ENCODE measurements at regions not wholly inside any gene's neighbourhood (a gene's known extent, or its start where the extent isn't known, plus 50 kb on each side); places are given as distances from the start of the nearest gene placed in this dataset.

DNA sequence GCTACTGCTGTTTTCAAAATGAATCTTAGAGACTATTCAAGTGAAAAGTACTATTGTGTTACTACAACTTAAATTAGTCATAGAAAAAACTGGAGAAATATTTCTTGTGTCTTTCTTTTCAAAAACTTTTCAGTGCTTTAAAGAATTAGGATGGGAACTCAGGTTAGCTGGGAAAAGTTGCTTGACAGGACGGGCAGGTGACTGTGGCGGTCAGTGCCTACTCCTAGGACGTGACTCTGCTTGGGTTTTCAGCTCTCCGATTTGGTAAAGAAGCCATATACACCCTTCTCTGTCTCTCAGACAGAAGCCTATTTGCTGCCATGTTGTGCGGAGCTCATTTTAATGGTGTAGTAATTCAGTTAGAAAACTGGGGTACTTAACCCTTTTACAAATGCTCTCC is 89.8 kb upstream of the CACNA2D3 start:
- H3K4me2 ChIP-seq (ENCODE audit: insufficient read depth, low read length): no peak overlapping the region
- H3K27me3 ChIP-seq (ENCODE audit: insufficient read depth, low read length, poor library complexity): no peaks in the 10 kb centered on the region
- TF ChIP-seq, protein P1, sequence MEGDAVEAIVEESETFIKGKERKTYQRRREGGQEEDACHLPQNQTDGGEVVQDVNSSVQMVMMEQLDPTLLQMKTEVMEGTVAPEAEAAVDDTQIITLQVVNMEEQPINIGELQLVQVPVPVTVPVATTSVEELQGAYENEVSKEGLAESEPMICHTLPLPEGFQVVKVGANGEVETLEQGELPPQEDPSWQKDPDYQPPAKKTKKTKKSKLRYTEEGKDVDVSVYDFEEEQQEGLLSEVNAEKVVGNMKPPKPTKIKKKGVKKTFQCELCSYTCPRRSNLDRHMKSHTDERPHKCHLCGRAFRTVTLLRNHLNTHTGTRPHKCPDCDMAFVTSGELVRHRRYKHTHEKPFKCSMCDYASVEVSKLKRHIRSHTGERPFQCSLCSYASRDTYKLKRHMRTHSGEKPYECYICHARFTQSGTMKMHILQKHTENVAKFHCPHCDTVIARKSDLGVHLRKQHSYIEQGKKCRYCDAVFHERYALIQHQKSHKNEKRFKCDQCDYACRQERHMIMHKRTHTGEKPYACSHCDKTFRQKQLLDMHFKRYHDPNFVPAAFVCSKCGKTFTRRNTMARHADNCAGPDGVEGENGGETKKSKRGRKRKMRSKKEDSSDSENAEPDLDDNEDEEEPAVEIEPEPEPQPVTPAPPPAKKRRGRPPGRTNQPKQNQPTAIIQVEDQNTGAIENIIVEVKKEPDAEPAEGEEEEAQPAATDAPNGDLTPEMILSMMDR (IDR thresholded peaks at IDR 0.05; ENCODE audit: borderline replicate concordance, extremely low read depth, low read length, poor library complexity, severe bottlenecking): no peak
- TF ChIP-seq EZH2 (IDR thresholded peaks at IDR 0.05; ENCODE audit: borderline replicate concordance, low read depth, low read length, severe bottlenecking): no peak
- H3K36me3 ChIP-seq (ENCODE audit: insufficient read depth, low read length): no peaks in the 10 kb centered on the region
- no peak overlapping the region for H3K27ac ChIP-seq (ENCODE audit: low read length)
- no peaks in the 10 kb centered on the region for H4K20me1 ChIP-seq (ENCODE audit: insufficient read depth, low read length)
- H2AFZ ChIP-seq (ENCODE audit: low read depth, low read length): no peak overlapping the region
- no peaks in the 10 kb centered on the region for H3K79me2 ChIP-seq (ENCODE audit: insufficient read depth, low read length)
- H3K9me3 ChIP-seq (ENCODE audit: insufficient read depth, low read length, severe bottlenecking): no peaks in the 10 kb centered on the region
- H3K4me1 ChIP-seq (ENCODE audit: insufficient read depth, low read length): no peaks in the 10 kb centered on the region
- H3K9ac ChIP-seq (ENCODE audit: low read depth, low read length): no peak overlapping the region
- DNase-seq: no peak
- no peak for ATAC-seq (ENCODE audit: insufficient read depth, low read depth)
- H3K4me3 ChIP-seq (ENCODE audit: low read depth in 1 of 2, low read length in 2 of 2): no peak overlapping the region

- H2AFZ ChIP-seq (ENCODE audit: low read depth, low read length): no peak overlapping the region
- H3K9me3 ChIP-seq (ENCODE audit: insufficient read depth, low read length, severe bottlenecking): no peaks in the 10 kb centered on the region
- H3K27me3 ChIP-seq (ENCODE audit: insufficient read depth, low read length, poor library complexity): no peaks in the 10 kb centered on the region
- H3K4me1 ChIP-seq (ENCODE audit: insufficient read depth, low read length): no peaks in the 10 kb centered on the region
- H3K4me2 ChIP-seq (ENCODE audit: insufficient read depth, low read length): no peak overlapping the region
- H3K36me3 ChIP-seq (ENCODE audit: insufficient read depth, low read length): no peaks in the 10 kb centered on the region
- no peak overlapping the region for H3K27ac ChIP-seq (ENCODE audit: low read length)
- DNase-seq: no peak
- TF ChIP-seq, protein P1 (IDR thresholded peaks at IDR 0.05; ENCODE audit: borderline replicate concordance, extremely low read depth, low read length, poor library complexity, severe bottlenecking): no peak
- no peak for TF ChIP-seq EZH2 (IDR thresholded peaks at IDR 0.05; ENCODE audit: borderline replicate concordance, low read depth, low read length, severe bottlenecking)
- no peak overlapping the region for H3K4me3 ChIP-seq (ENCODE audit: low read depth in 1 of 2, low read length in 2 of 2)
- ATAC-seq (ENCODE audit: insufficient read depth, low read depth): no peak
- H3K79me2 ChIP-seq (ENCODE audit: insufficient read depth, low read length): no peaks in the 10 kb centered on the region
- no peak overlapping the region for H3K9ac ChIP-seq (ENCODE audit: low read depth, low read length)
- no peaks in the 10 kb centered on the region for H4K20me1 ChIP-seq (ENCODE audit: insufficient read depth, low read length)
Observed at GRCh38 chr3:54028372-54028771, 94.0 kb upstream of the CACNA2D3 start.

DNA sequence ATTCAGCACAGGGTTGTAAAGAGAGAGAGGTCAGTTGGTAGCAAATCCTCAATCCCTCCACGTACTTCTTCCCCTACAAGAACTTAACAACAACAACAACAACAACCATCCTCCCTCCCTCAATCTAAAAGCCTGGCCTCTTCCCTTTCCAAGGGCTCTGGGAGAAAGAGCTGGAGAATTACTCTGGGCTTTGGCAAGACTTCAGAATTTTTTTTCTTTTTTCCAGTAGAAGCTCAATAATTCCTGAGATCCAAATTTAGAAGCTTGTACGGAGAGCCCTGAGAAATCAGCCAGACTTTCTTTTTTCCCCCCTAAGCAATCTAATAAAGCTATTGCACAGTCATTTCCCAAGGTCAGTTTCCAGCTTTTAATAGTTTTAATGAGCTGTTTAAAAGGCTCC is 95.8 kb upstream of the CACNA2D3 start:
- DNase-seq (no peak), ATAC-seq (ENCODE audit: insufficient read depth, low read depth) (no peak)
- no peak overlapping the region for H3K4me3 ChIP-seq (ENCODE audit: low read depth in 1 of 2, low read length in 2 of 2)
- no peaks in the 10 kb centered on the region for H3K9me3 ChIP-seq (ENCODE audit: insufficient read depth, low read length, severe bottlenecking)
- no peaks in the 10 kb centered on the region for H3K4me1 ChIP-seq (ENCODE audit: insufficient read depth, low read length)
- H2AFZ ChIP-seq (ENCODE audit: low read depth, low read length): no peak overlapping the region
- H3K27me3 ChIP-seq (ENCODE audit: insufficient read depth, low read length, poor library complexity): no peaks in the 10 kb centered on the region
- TF ChIP-seq EZH2 (IDR thresholded peaks at IDR 0.05; ENCODE audit: borderline replicate concordance, low read depth, low read length, severe bottlenecking): no peak
- TF ChIP-seq, protein P1 (IDR thresholded peaks at IDR 0.05; ENCODE audit: borderline replicate concordance, extremely low read depth, low read length, poor library complexity, severe bottlenecking): no peak
- H3K79me2 ChIP-seq (ENCODE audit: insufficient read depth, low read length): no peaks in the 10 kb centered on the region
- H4K20me1 ChIP-seq (ENCODE audit: insufficient read depth, low read length): no peaks in the 10 kb centered on the region
- no peak overlapping the region for H3K4me2 ChIP-seq (ENCODE audit: insufficient read depth, low read length)
- no peaks in the 10 kb centered on the region for H3K36me3 ChIP-seq (ENCODE audit: insufficient read depth, low read length)
- no peak overlapping the region for H3K27ac ChIP-seq (ENCODE audit: low read length)
- no peak overlapping the region for H3K9ac ChIP-seq (ENCODE audit: low read depth, low read length)

GRCh38 chr3:54021071-54021470 is 101.3 kb upstream of the CACNA2D3 start:
- no peaks in the 10 kb centered on the region for H3K4me1 ChIP-seq (ENCODE audit: insufficient read depth, low read length)
- H2AFZ ChIP-seq (ENCODE audit: low read depth, low read length): no peak overlapping the region
- no peaks in the 10 kb centered on the region for H3K36me3 ChIP-seq (ENCODE audit: insufficient read depth, low read length)
- no peak overlapping the region for H3K9ac ChIP-seq (ENCODE audit: low read depth, low read length)
- no peaks in the 10 kb centered on the region for H3K27me3 ChIP-seq (ENCODE audit: insufficient read depth, low read length, poor library complexity)
- no peaks in the 10 kb centered on the region for H4K20me1 ChIP-seq (ENCODE audit: insufficient read depth, low read length)
- TF ChIP-seq, protein P1 (IDR thresholded peaks at IDR 0.05; ENCODE audit: borderline replicate concordance, extremely low read depth, low read length, poor library complexity, severe bottlenecking): no peak
- no peak for TF ChIP-seq EZH2 (IDR thresholded peaks at IDR 0.05; ENCODE audit: borderline replicate concordance, low read depth, low read length, severe bottlenecking)
- no peaks in the 10 kb centered on the region for H3K79me2 ChIP-seq (ENCODE audit: insufficient read depth, low read length)
- H3K27ac ChIP-seq (ENCODE audit: low read length): no peak overlapping the region
- H3K4me2 ChIP-seq (ENCODE audit: insufficient read depth, low read length): no peak overlapping the region
- ATAC-seq (ENCODE audit: insufficient read depth, low read depth) (no peak), DNase-seq (no peak)
- no peak overlapping the region for H3K4me3 ChIP-seq (ENCODE audit: low read depth in 1 of 2, low read length in 2 of 2)
- H3K9me3 ChIP-seq (ENCODE audit: insufficient read depth, low read length, severe bottlenecking): no peaks in the 10 kb centered on the region
